AG04450 (cell line): ENCODE measurements at regions not wholly inside any gene's neighbourhood (a gene's known extent, or its start where the extent isn't known, plus 50 kb on each side); places are given as distances from the start of the nearest gene placed in this dataset.

Source experiments
- CTCF ChIA-PET: fragments of 300-600, 350-600 bp; formaldehyde crosslinking; extraction: SDS; loops from one replicate; lab custom pipeline; 2022; ENCODE audit warnings: antibody characterized with exemption, inconsistent platforms; lab: Charles Lee
- POLR2A ChIA-PET: fragments of 350-600 bp; formaldehyde crosslinking; extraction: SDS; loops from one replicate; lab custom pipeline; 2021; ENCODE audit warnings: antibody characterized with exemption, inconsistent platforms; lab: Yijun Ruan, JAX
- DNase-seq: peaks from one replicate; pipeline ENCODE4 v3.0.0-alpha.2; 2011; ENCODE audit warnings: low read depth, low spot score
- H3K27ac ChIP-seq: one replicate; pipeline ENCODE4 v1.5.1; 2012; ENCODE audit warnings: low read depth, low read length, control low read depth
- H3K27me3 ChIP-seq: one replicate; pipeline ENCODE4 v1.6.0; 2012; ENCODE audit warnings: low read length; ENCODE audit not compliant: control insufficient read depth, insufficient read depth
- H3K4me3 ChIP-seq: 2 replicates; pipeline ENCODE4 v1.5.1; 2011; ENCODE audit warnings: mild to moderate bottlenecking, low read depth, low read length, control low read depth
- H3K9me3 ChIP-seq: 2 replicates; pipeline ENCODE4 v1.5.1; 2012; ENCODE audit warnings: low read length; ENCODE audit not compliant: control insufficient read depth, insufficient read depth
- TF ChIP-seq, protein P1 (sequence below): IDR thresholded peaks from 2 replicates; pipeline ENCODE4 v1.5.1; 2011; ENCODE audit warnings: low read depth, low read length, control low read depth, inconsistent platforms

- Histone ChIP-seq H3K9me3 (peaks cover 12% of the 10 kb centered on the region), H3K27me3 (no peaks in the 10 kb centered on the region), H3K27ac (no peak overlapping the region), H3K4me3 (no peak overlapping the region)
- TF ChIP-seq, protein P1, sequence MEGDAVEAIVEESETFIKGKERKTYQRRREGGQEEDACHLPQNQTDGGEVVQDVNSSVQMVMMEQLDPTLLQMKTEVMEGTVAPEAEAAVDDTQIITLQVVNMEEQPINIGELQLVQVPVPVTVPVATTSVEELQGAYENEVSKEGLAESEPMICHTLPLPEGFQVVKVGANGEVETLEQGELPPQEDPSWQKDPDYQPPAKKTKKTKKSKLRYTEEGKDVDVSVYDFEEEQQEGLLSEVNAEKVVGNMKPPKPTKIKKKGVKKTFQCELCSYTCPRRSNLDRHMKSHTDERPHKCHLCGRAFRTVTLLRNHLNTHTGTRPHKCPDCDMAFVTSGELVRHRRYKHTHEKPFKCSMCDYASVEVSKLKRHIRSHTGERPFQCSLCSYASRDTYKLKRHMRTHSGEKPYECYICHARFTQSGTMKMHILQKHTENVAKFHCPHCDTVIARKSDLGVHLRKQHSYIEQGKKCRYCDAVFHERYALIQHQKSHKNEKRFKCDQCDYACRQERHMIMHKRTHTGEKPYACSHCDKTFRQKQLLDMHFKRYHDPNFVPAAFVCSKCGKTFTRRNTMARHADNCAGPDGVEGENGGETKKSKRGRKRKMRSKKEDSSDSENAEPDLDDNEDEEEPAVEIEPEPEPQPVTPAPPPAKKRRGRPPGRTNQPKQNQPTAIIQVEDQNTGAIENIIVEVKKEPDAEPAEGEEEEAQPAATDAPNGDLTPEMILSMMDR, result no peak
- DNase-seq, result no peak
- CTCF ChIA-PET, result no interaction called here
- POLR2A ChIA-PET, result no interaction called here
Measured at GRCh38 chr16:18062713-18063112, 273.8 kb downstream of the NPIPA8 start.

DNA sequence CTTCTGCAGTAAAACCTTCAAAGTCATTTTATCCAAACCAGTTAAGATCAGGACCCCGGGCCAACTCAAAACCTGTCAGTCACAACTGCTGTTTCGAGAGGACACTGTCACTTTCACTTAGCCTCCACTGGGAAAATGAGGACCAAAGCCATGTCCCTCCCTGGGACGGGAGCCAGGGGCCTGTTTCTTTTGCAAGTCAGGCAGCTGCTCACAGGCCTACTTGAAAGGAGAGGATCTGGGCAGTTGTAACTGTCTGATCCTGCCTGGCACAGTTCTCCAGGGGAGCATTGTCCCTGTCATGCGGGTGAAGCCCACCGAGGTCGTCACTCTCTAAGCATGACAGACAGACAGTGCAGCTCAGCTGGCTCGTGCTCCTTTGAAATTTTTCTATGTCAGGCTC is 276.2 kb downstream of the NPIPA8 start:
- ChIA-PET CTCF (no interaction called here), POLR2A (no interaction called here)
- H3K27ac ChIP-seq, result no peak overlapping the region
- no peaks in the 10 kb centered on the region for H3K27me3 ChIP-seq
- no peak for DNase-seq
- no peak overlapping the region for H3K4me3 ChIP-seq
- H3K9me3 ChIP-seq, result peaks cover 12% of the 10 kb centered on the region
- TF ChIP-seq, protein P1, result no peak

DNA sequence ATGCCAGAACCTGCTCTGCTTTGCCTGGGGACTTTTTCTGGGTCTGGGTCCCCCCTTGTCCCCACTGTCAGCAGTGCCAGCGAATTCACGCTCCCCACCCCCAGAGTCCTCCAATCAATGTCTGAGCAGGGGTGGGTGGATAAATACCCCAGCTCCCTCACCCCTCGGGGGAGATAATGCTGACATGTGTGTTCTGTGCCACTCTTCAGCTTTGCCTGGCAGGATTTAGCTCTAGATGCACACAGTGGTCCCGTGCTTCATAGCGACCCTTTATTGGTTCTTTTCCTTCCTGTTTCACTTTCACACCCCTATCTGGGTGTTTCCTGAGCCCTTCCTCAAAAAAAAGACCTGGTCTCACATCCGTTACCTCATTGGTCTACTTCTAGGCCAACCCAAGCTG is 277.0 kb downstream of the NPIPA8 start:
- ChIA-PET POLR2A (no interaction called here), CTCF (no interaction called here)
- no peaks in the 10 kb centered on the region for H3K27me3 ChIP-seq
- H3K4me3 ChIP-seq, result no peak overlapping the region
- no peak overlapping the region for H3K27ac ChIP-seq
- no peak for DNase-seq
- H3K9me3 ChIP-seq, result peaks cover 12% of the 10 kb centered on the region
- TF ChIP-seq, protein P1, result no peak

DNA sequence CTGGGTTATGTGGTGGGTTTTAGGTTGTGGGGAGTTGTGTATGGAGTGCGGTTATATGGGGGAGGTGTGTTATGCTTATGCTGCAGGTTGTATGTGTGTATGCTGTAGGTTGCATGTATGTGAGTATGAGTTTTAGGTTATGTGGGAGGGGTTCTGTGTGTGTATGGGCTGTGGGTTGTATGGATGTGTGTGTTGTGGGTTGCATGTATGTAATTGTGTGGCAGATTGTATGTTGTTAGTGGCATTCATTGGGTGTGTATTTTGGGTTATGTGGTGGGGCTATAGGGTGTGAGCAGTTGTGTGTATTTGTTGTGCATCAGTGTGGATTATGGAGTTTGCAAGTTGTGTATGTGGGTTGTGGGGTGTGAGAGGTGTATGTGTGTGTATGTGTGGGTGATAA is 277.4 kb downstream of the NPIPA8 start:
- DNase-seq, result no peak
- Histone ChIP-seq H3K27ac (no peak overlapping the region), H3K27me3 (no peaks in the 10 kb centered on the region), H3K4me3 (no peak overlapping the region), H3K9me3 (peaks cover 12% of the 10 kb centered on the region)
- ChIA-PET POLR2A (no interaction called here), CTCF (no interaction called here)
- TF ChIP-seq, protein P1, result no peak

DNA sequence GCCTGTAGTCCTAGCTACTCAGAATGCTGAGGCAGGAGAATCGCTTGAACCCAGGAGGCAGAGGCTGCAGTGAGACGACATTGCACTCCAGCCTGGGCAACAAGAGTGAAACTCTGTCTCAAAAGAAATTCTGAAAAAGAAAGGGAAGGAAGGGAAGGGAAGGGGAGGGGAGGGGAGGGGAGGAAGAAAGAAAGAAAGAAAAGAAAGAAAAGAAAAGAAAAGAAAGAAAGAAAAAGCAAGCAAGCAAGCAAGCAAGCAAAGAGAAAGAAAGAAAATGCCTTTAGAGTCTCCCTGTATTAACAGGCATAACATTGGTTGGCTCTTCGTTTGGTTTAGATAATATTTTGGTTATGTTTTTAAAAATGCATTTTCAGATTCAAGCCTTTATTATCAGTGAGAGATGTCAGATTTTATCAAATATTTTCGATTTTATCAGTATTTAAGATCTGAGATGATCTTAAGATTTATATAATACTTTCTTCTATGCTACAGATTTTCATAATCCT is 281.1 kb downstream of the NPIPA8 start:
- Histone ChIP-seq H3K4me3 (no peak overlapping the region), H3K9me3 (peaks cover 11% of the 10 kb centered on the region; the same call in 1 of the 2 replicates), H3K27me3 (no peaks in the 10 kb centered on the region), H3K27ac (no peak overlapping the region)
- TF ChIP-seq, protein P1, result no peak
- POLR2A ChIA-PET, result no interaction called here
- no peak for DNase-seq
- CTCF ChIA-PET, result no interaction called here
